ENCODE measurements at regions not wholly inside any gene's neighbourhood (a gene's known extent, or its start where the extent isn't known, plus 50 kb on each side); places are given as distances from the start of the nearest gene placed in this dataset.

- Histone ChIP-seq H3K9me3 (ENCODE audit: control insufficient read depth, low read depth, low read length) (no peaks in the 10 kb centered on the region), H2BK120ac (ENCODE audit: low read depth, low read length, poor library complexity, severe bottlenecking) (no peak overlapping the region), H3K79me1 (ENCODE audit: insufficient read depth, low read depth, low read length, poor library complexity, severe bottlenecking) (no peaks in the 10 kb centered on the region), H4K91ac (ENCODE audit: insufficient read length, low read depth, low read length) (no peak overlapping the region), H3K23ac (ENCODE audit: insufficient read length, low read depth, low read length) (no peak overlapping the region), H4K5ac (ENCODE audit: insufficient read length, low read depth, low read length) (no peak overlapping the region), H3K14ac (ENCODE audit: insufficient read depth, low read length) (no peak overlapping the region), H3K4ac (ENCODE audit: low read depth, low read length) (no peak overlapping the region), H3K18ac (ENCODE audit: insufficient read length, low read depth, low read length) (no peak overlapping the region), H2BK20ac (ENCODE audit: low read depth, low read length, poor library complexity, severe bottlenecking) (no peak overlapping the region), H3K23me2 (ENCODE audit: insufficient read length, low read depth, low read length, poor library complexity, severe bottlenecking) (no peaks in the 10 kb centered on the region), H3K9ac (ENCODE audit: extremely low read depth, insufficient read length, low read length) (no peak overlapping the region), H3T11ph (ENCODE audit: low read length) (no peak overlapping the region), H3K79me2 (ENCODE audit: insufficient read depth, low read length) (no peaks in the 10 kb centered on the region), H3K27ac (ENCODE audit: insufficient read length, low read depth, low read length) (no peak overlapping the region), H4K20me1 (ENCODE audit: control insufficient read depth, insufficient read depth, insufficient read length) (no peaks in the 10 kb centered on the region), H3K4me2 (ENCODE audit: insufficient read depth, insufficient read length, low read length) (no peak overlapping the region), H4K8ac (replicated peaks; ENCODE audit: insufficient read length, low read depth, low read length) (no peak overlapping the region), H2BK5ac (ENCODE audit: insufficient read length, low read length) (no peak overlapping the region), H2BK12ac (ENCODE audit: insufficient read length, low read depth, low read length) (no peak overlapping the region), H2AFZ (ENCODE audit: low read length) (no peak overlapping the region), H2AK5ac (ENCODE audit: insufficient read length, low read length) (no peak overlapping the region), H3K4me1 (ENCODE audit: insufficient read depth, low read length) (no peaks in the 10 kb centered on the region), H2BK15ac (ENCODE audit: low read depth, low read length) (no peak overlapping the region), H3K56ac (ENCODE audit: insufficient read length, low read depth, low read length) (no peak overlapping the region), H3K27me3 (ENCODE audit: insufficient read depth, low read length) (no peaks in the 10 kb centered on the region)
- H3K27ac Mint-ChIP-seq, result no peak overlapping the region
- no peaks in the 10 kb centered on the region for H3K36me3 Mint-ChIP-seq (ENCODE audit: insufficient read depth in 1 of 3, low read depth in 3 of 3)
- no peak for TF ChIP-seq CTCF (conservative IDR thresholded peaks at IDR 0.05)
- no peak for DNase-seq
- H3K4me3 Mint-ChIP-seq, result no peak overlapping the region
- no CpG with 5 or more reads among the region's 4 CpGs for WGBS (ENCODE audit: extremely low coverage, insufficient read length, low lambda C conversion rate)
- peaks cover 4 to 6% of the 10 kb centered on the region in 2 experiments; a peak in 3 of 4 replicates for H3K4me1 Mint-ChIP-seq
- no peaks in the 10 kb centered on the region for H3K27me3 Mint-ChIP-seq (ENCODE audit: low read depth)
- no peaks in the 10 kb centered on the region for H3K9me3 Mint-ChIP-seq
These were observed 121.3 kb downstream of the CD47 start for GRCh38 chr3:107969525-107969924.

All from H9 (cell line).